Central memory CD8-positive, alpha-beta T cell (primary cell): ENCODE measurements at regions not wholly inside any gene's neighbourhood (a gene's known extent, or its start where the extent isn't known, plus 50 kb on each side); places are given as distances from the start of the nearest gene placed in this dataset.
"Not testable (repeated sequence)": the region's sequence is repeated elsewhere in the genome, so short reads cannot be mapped to it uniquely, and the experiment has no call there.

Experiments used
- ATAC-seq: fragments of 150-1000 bp; cut with Tn5 transposase; replicated peaks from 2 replicates; pipeline ENCODE4 v1.10.0; 2022; ENCODE audit warnings: mild to moderate bottlenecking, moderate FRiP score, moderate number of reproducible peaks; ENCODE audit not compliant: poor library complexity, severe bottlenecking; ENCODE audit errors: extremely low read depth
- DNase-seq, 2 donors: peaks; one replicate each; pipeline ENCODE4 v3.0.0; 2021; ENCODE audit warnings: low spot score in 2 of 2
- H3K27ac Mint-ChIP-seq: one replicate; pipeline ENCODE4 v1.8.0; 2022; ENCODE audit warnings: low read depth, mild to moderate bottlenecking, moderate library complexity, mixed read lengths
- H3K27me3 Mint-ChIP-seq: one replicate; pipeline ENCODE4 v1.8.0; 2022; ENCODE audit warnings: mixed read lengths
- H3K36me3 Mint-ChIP-seq: one replicate; pipeline ENCODE4 v1.8.0; 2022; ENCODE audit warnings: mild to moderate bottlenecking, moderate library complexity, mixed read lengths; ENCODE audit not compliant: insufficient read depth
- H3K4me1 Mint-ChIP-seq: one replicate; pipeline ENCODE4 v1.8.0; 2022; ENCODE audit warnings: mixed read lengths
- H3K4me3 Mint-ChIP-seq: one replicate; pipeline ENCODE4 v1.8.0; 2022; ENCODE audit warnings: mild to moderate bottlenecking, moderate library complexity, mixed read lengths
- H3K9me3 Mint-ChIP-seq: one replicate; pipeline ENCODE4 v1.8.0; 2022; ENCODE audit warnings: mixed read lengths

GRCh38 chr3:152213203-152213602 is 55.5 kb upstream of the MBNL1 start:
- DNase-seq (no peak), ATAC-seq (no peak)
- H3K36me3 Mint-ChIP-seq, result no peaks in the 10 kb centered on the region
- H3K27ac Mint-ChIP-seq, result no peak overlapping the region
- peaks cover 30% of the 10 kb centered on the region for H3K4me1 Mint-ChIP-seq
- no peaks in the 10 kb centered on the region for H3K9me3 Mint-ChIP-seq
- H3K4me3 Mint-ChIP-seq, result no peak overlapping the region
- H3K27me3 Mint-ChIP-seq, result no peaks in the 10 kb centered on the region

DNA sequence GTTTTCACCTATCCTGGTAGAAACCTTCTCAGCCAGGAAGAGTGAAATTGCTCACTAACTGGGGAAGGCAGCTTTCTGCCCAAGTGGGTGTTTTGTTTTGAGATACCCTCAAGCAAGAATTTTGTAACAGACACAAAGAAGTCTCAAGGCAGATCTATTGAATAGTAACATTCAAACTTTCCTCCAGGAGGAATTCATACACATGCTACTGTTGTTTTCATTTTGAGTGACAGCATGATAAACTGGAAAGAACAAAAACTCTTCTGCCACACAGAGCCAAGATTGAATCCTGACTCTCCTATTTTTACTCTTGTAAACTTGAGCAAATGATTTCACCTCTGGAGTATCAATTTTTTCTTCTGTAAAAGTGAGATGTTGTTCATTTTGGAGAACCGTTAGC is 54.8 kb upstream of the MBNL1 start:
- Mint-ChIP-seq H3K4me1 (peaks cover 27% of the 10 kb centered on the region), H3K9me3 (no peaks in the 10 kb centered on the region)

GRCh38 chr3:152216960-152217865 is 51.5 kb upstream of the MBNL1 start:
- H3K4me1 Mint-ChIP-seq, result peaks cover 31% of the 10 kb centered on the region
- not testable (repeated sequence) for H3K4me3 Mint-ChIP-seq, H3K9me3 Mint-ChIP-seq, H3K36me3 Mint-ChIP-seq, H3K27ac Mint-ChIP-seq, DNase-seq, H3K27me3 Mint-ChIP-seq, ATAC-seq

More for the DNA sequence above, 54.8 kb upstream of the MBNL1 start:
- H3K27ac Mint-ChIP-seq, result no peak overlapping the region
- DNase-seq (no peak), ATAC-seq (no peak)
- no peaks in the 10 kb centered on the region for H3K27me3 Mint-ChIP-seq
- H3K36me3 Mint-ChIP-seq, result no peaks in the 10 kb centered on the region
- no peak overlapping the region for H3K4me3 Mint-ChIP-seq

DNA sequence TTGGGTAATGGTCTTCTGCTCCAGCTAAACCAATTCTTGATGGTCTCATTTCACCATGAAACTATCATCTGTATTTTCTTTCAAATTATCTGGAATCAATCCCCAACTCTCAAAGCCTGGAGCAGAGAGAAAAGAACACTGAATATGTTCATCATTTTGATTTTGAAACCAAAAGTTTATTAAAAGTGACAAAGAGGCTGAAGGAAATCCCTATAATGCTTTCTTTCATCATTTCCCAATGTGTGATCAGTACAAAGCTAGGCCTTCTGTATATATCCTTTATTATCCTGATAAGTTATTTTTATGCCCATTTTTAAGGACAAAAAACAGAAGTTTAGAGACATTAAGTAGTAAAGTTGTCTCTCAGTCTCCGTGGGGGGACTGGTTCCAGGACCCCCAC is 50.1 kb upstream of the MBNL1 start:
- H3K9me3 Mint-ChIP-seq, result no peaks in the 10 kb centered on the region
- no peaks in the 10 kb centered on the region for H3K27me3 Mint-ChIP-seq
- ATAC-seq, result no peak
- H3K36me3 Mint-ChIP-seq, result no peaks in the 10 kb centered on the region
- no peak overlapping the region for H3K27ac Mint-ChIP-seq
- peak overlapping the region; percentile 25 for H3K4me3 Mint-ChIP-seq
- peaks cover 28% of the 10 kb centered on the region for H3K4me1 Mint-ChIP-seq
- DNase-seq, result no peak
